Mucosa of gallbladder (tissue), 1 donor: ENCODE measurements at regions not wholly inside any gene's neighbourhood (a gene's known extent, or its start where the extent isn't known, plus 50 kb on each side); places are given as distances from the start of the nearest gene placed in this dataset.
"Not testable (repeated sequence)": the region's sequence is repeated elsewhere in the genome, so short reads cannot be mapped to it uniquely, and the experiment has no call there.

Experiments
- DNase-seq: peaks from one replicate; pipeline ENCODE4 v3.0.0-alpha.2; 2020; ENCODE audit warnings: low spot score
- donor health status: DM: no; HTN: no; CAD: no.

DNA sequence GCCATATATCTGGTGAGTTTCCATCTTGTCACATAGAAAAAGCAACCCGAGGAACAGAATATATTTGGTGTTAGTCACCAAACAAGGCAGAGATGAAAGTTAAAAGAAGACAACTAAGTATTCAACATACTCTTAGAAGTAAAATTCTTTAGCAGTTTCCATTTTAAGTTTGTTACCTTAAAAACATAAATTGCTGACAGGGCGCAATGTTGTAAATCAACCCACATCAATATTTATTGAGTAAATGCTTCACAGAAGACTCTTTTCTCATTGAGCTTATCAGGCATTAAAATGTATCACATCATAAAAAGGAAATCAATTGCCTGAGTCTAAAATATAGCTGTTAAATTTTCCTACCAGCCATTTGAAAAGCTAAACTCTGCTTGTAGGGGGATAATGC lies 603.0 kb downstream of the FBXO15 start:
- no peak for DNase-seq

- DNase-seq: no peak
Measured at GRCh38 chr18:73544032-73544431, 603.6 kb downstream of the FBXO15 start.

DNA sequence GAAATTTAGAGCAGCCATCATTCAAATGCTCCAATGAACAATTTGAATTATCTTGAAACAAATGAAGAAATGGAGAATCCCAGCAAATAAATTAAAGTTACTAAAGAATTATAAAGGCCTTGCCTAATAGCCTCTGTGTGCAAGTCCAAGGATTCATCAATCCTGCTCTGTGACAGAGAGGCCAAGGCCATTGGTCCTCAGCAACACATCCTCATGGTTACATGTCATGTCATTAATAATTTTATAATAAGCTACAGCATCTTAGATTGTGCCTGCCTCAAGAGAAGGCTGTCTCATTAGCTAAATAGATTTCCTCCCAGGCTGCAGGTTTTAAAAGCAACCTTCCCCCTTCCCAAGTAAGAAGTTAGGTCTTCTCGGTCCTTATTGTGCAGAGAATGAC lies 611.6 kb downstream of the FBXO15 start:
- DNase-seq: no peak

DNA sequence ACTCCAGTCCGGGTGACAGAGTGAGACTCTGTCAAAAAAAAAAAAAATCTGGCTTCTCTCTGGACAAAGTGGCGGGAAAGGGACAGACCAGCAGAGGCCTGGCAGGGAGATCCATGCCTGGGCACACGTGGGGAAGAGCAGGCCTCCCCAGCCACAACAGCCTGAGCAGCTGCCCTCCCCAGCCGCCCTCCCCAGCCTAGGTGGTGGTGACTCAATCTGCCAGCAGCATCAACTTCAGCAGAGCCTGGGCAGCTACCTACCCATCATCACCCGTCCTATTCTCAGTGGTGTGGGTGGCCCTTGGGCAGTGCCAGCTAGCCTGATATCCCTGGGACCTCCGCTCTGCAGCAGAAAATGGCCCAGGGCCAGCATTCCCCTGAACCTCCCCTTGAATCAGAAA lies 612.4 kb downstream of the FBXO15 start:
- no peak for DNase-seq

GRCh38 chr18:73531601-73532000 lies 616.0 kb downstream of the FBXO15 start:
- DNase-seq: no peak

DNA sequence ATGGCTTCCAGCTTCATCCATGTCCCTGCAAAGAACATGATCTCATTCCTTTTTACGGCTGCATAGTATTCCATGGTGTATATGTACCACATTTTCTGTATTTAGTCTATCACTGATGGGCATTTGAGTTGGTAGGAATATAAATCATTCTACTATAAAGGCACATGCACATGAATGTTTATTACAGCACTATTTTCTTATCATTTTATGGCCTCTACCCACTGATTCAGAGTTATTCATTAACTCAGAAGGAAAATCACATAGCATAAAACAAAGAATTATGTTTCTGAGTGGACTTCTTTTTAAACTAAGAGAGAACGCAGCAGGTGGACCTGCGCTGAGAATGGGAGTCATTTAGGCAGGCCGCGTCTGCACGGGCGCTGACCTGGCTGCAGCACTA lies 619.6 kb downstream of the FBXO15 start:
- no peak for DNase-seq

DNA sequence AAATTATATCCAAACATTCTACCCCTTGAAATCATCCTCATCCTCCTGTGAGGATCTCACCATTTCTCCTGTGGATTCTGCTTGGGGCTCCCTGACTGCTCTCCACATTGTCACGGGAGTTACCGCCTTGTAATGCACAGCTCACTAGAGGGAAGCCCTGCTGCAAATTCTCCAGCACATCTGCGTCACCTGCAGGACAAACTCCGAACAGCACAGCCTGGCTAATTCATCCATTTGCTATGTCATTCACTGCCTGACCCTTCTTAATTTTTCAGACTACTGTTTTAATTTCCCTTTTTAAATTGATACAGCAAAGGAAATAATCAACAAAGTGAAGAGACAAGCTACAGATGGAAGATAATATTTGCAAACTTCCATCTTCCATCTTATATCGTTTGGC lies 627.4 kb downstream of the FBXO15 start:
- no peak for DNase-seq

- DNase-seq: not testable (repeated sequence)
Measured at GRCh38 chr18:73516056-73516455, 631.6 kb downstream of the FBXO15 start.

- DNase-seq: no peak
Measured at GRCh38 chr18:73514449-73514848, 633.2 kb downstream of the FBXO15 start.

DNA sequence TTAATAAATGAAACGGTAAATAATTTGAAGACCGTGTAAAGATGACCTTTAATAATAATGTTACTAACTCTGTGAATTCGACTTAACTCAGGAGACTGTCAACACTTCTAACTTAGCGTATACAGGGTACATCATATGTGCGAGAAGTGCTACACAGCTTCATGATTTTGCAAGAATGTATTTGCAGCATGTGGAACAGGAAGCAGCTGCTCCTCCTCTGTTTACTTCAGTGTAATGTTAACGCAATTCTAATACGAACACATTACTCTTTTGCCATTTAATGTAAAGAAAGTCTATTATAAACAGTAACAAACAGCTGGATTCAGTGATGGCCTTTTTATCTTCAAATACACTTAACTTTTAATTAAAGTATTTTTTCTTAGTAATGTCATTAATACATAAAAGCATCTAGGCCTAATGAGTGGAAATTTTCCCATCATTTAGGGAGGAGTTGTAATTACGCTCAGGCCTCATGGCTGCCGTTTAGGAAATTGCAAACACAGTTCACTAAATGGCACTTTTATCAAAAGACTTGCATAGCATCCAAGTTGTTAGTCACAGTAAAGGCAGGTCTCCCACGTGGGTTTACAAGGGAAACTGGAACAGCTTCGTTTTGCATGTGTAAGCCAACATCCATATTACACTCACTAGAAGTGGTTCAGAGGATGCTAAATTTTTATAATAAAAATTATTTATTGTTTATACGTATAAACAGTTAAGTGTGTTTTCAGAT lies 635.7 kb downstream of the FBXO15 start:
- no peak for DNase-seq

- DNase-seq: no peak
Measured at GRCh38 chr18:73509460-73509859, 638.2 kb downstream of the FBXO15 start.

GRCh38 chr18:73503326-73503725 lies 635.5 kb upstream of the NETO1 start:
- DNase-seq: no peak

GRCh38 chr18:73487966-73488365 lies 620.2 kb upstream of the NETO1 start:
- DNase-seq: no peak

GRCh38 chr18:73485166-73485565 lies 617.4 kb upstream of the NETO1 start:
- no peak for DNase-seq

- DNase-seq: no peak
Measured at GRCh38 chr18:73482901-73483300, 615.1 kb upstream of the NETO1 start.

DNA sequence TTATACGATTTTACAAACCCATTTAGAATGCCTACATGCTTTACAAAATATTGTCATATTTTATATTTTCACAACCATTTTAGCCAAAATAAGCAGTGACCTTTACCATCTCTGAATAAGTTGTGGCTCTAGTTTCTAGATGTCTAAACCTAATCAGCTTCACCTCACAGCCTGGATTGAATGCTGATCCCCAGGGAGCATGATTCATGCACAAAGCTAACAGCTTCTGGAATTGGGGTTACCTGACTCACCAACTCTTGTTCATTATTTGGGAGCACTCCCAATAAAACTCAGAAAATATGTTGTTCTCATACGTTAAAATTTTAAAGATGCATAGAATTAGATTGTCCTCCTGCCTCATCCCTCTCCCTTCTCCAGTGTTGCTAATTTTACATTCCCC lies 611.7 kb upstream of the NETO1 start:
- DNase-seq: no peak

DNA sequence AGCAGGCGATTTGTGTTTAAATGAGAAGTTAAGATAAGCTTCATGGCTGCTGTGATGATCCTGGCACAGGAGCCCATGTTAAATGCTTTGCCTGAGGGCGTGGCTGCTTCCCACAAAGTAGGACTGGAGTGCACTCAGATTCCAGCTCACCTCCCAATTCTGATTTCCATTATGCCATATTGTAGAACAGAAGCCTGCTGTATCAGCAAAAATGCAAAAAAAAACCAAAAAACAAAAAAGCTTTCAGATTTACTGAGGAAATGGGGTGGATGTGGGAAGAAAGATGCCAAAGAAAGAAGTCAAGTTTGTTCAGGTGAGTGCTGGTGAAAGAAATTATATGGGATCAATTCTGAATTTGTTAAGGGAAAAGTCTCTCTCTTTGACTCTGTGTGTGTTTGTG lies 610.4 kb upstream of the NETO1 start:
- DNase-seq: no peak

- no peak for DNase-seq
Measured at GRCh38 chr18:73476031-73476430, 608.2 kb upstream of the NETO1 start.

- DNase-seq: peak; percentile 46
Measured at GRCh38 chr18:73462092-73462491, 594.3 kb upstream of the NETO1 start.

- no peak for DNase-seq
Measured at GRCh38 chr18:73461780-73462059, 593.9 kb upstream of the NETO1 start.

DNA sequence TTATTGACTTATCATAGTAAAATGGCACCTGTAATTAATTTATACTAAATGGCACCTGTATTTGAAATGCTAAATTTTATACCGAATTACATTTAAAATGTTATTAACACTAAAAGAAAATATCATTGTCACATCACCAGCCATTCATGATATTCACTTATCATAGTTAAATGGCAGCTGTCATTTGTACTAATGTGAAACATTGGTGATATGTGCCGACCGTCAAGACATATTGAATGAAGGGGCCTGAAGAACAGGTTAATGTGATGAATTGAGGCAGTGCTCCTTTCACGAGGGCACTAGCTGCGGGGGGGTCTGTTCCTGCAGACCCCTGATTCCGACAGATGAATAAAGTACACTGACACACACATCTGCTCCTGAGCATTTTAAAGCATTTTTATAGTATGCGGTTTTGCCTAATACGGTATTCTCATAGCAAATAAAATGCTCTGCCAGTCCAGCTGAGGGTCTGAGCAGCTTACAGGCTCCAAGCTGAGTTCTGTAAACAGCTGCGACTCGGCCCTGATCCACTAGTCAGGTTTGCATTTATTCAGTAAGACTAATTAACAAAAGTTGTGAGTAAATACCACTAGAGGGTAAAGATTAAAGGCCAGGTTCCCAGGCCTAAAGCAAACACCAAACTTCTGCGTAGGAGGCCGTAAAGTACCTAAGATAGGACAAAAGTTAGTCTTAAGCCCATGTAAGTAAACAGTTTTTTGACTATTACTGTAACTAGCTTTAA lies 593.4 kb upstream of the NETO1 start:
- no peak for DNase-seq

DNA sequence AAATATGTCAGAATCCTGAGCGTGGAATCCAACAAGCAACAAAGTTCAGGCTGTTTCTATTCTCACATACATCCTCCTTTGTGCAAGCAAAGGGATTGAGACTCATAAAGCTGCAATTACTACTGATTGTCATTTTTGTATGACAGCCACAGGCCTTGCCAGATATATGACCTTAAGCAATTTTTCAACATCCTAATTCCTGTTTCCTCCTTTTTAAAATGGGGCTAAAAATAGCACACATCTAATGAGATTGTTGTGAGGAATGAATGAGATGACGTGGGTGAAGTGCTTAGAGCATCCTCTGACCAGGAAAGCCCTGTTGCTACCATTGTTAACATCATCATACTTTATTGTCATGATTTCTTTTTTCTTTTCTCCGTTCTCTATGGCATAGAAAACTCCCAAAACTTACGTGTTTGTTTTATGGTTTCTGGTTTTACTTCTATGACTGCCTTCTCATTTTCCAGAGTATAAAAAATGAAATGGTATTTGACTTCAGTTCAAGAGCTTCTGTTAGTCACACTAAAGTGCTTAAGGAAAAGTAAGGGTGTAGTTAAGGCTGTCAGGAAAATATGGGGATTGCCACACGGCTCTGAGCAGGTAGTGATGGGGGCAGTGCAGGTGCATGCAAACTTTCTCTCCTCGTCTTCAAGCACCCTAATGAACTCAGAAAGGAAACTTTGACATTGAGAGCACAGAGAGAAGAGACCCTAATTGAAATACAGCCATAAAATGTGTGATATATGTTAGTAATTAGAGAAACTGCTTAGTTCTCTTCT lies 590.6 kb upstream of the NETO1 start:
- DNase-seq: no peak

DNA sequence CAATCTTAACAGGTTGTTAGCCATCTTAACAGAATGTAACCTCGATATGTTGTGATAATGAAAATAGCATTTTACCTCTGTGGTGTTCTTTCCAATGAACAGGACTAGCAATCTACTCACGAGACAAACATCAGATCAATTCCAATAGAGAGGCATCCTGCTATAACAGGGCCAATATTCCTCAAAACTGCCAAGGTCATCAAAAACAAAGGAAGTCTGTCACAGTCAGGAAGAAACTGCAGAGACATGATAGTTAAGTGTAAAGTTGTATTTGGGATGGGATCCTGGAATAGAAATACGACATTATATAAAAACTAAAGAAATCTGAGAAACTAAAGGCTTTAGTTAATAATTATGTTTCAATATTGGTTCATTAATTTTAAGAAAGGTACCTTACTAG lies 588.9 kb upstream of the NETO1 start:
- DNase-seq: no peak
